K562 (cell line): ENCODE measurements at regions not wholly inside any gene's neighbourhood (a gene's known extent, or its start where the extent isn't known, plus 50 kb on each side); places are given as distances from the start of the nearest gene placed in this dataset.

Experiments
- ATAC-seq: fragments of 200-7000 bp; cut with Tn5 transposase; 3 replicates; pipeline ENCODE4 v1.9.1; 2020; ENCODE audit warnings: moderate library complexity
- BruUV-seq: library from RNA; stranded (reverse); fragments of 400-500 nt; replicated peaks from 2 replicates; lab custom pipeline; 2021; lab: Mats Ljungman, UMichigan
- CTCF ChIA-PET: fragments of 300-600 bp; formaldehyde crosslinking; extraction: SDS; loops from one replicate; lab custom pipeline; 2021; ENCODE audit warnings: low intra/inter-chr PET ratio; lab: Yijun Ruan, JAX
- POLR2A ChIA-PET: fragments of 300-600, 350-650 bp; sonication (Branson Sonifier 250); formaldehyde crosslinking; extraction: SDS; loops from one replicate; lab custom pipeline; 2021; ENCODE audit warnings: antibody characterized with exemption, inconsistent platforms; lab: Yijun Ruan, JAX
- DNase-seq, 4 experiments: peaks; one replicate each; pipeline versions ENCODE4 v3.0.0 to v3.0.0-alpha.2; 2011 to 2018; ENCODE audit warnings: low spot score in 3 of 4, mixed read lengths in 3 of 4; ENCODE audit errors: extremely low read depth in 1 of 4
- FAIRE-seq: peaks from 2 replicates; lab custom pipeline; 2011; peaks lifted over from hg19 to GRCh38; lab: Jason Lieb, UNC
- H2AFZ ChIP-seq: 2 replicates; pipeline ENCODE4 v1.6.0; 2011; ENCODE audit warnings: low read depth, low read length, control low read depth, inconsistent platforms
- H3K27ac ChIP-seq: fragments of 200-600 bp; 3 replicates; pipeline ENCODE4 v1.8.0; 2011; ENCODE audit warnings: low read depth, mild to moderate bottlenecking, control low read depth, inconsistent platforms, low read length, moderate library complexity, mixed read lengths; ENCODE audit errors: extremely low read depth
- H3K27me3 ChIP-seq, 2 experiments: fragments of 300-600 bp in 1 of 2; 2 replicates in 1 of 2; 3 replicates in 1 of 2; pipeline versions ENCODE4 v1.6.0 to v1.8.0; 2011; ENCODE audit warnings: inconsistent platforms in 2 of 2, low read length in 2 of 2, mild to moderate bottlenecking in 1 of 2, mixed read lengths in 1 of 2, moderate library complexity in 1 of 2; ENCODE audit not compliant: control insufficient read depth in 2 of 2, insufficient read depth in 2 of 2
- H3K36me3 ChIP-seq: fragments of 300-600 bp; 3 replicates; pipeline ENCODE4 v1.8.0; 2011; ENCODE audit warnings: mild to moderate bottlenecking, low read length, inconsistent platforms; ENCODE audit not compliant: control insufficient read depth, insufficient read depth
- H3K4me1 ChIP-seq, 2 experiments: fragments of 200-600 bp in 1 of 2; replicated peaks in 1 of 2; 2 replicates in 1 of 2; 3 replicates in 1 of 2; pipeline versions ENCODE4 v1.5.1 to v1.8.0; 2011; ENCODE audit warnings: inconsistent platforms in 2 of 2, low read length in 2 of 2, mild to moderate bottlenecking in 1 of 2, mixed read lengths in 1 of 2, moderate library complexity in 1 of 2; ENCODE audit not compliant: control insufficient read depth in 2 of 2, insufficient read depth in 2 of 2
- H3K4me2 ChIP-seq: 2 replicates; pipeline ENCODE4 v1.6.1; 2011; ENCODE audit warnings: low read length, control low read depth, inconsistent platforms, mixed read lengths; ENCODE audit not compliant: insufficient read depth
- H3K4me3 ChIP-seq: fragments of 200-600 bp; sonication (generic), shearing (Covaris generic); 2 replicates; pipeline ENCODE4 v1.5.1; 2016; ENCODE audit warnings: control low read depth, inconsistent platforms
- H3K79me2 ChIP-seq: fragments of 200-600 bp; 3 replicates; pipeline ENCODE4 v1.8.0; 2011; ENCODE audit warnings: low read length, inconsistent platforms; ENCODE audit not compliant: control insufficient read depth, insufficient read depth
- H3K9ac ChIP-seq, 2 experiments: 2 replicates each; pipeline versions ENCODE4 v1.6.0 to v1.6.1; 2011; ENCODE audit warnings: low read depth in 2 of 2, low read length in 2 of 2, control low read depth in 1 of 2, inconsistent platforms in 1 of 2, mild to moderate bottlenecking in 1 of 2, mixed read lengths in 1 of 2; ENCODE audit not compliant: insufficient read depth in 1 of 2
- H3K9me1 ChIP-seq: one replicate; pipeline ENCODE4 v1.6.0; 2011; ENCODE audit warnings: inconsistent platforms, mild to moderate bottlenecking, low read length, moderate library complexity; ENCODE audit not compliant: control insufficient read depth, insufficient read depth
- H3K9me3 ChIP-seq: replicated peaks from 2 replicates; pipeline ENCODE4 v1.5.1; 2011; ENCODE audit warnings: low read depth, low read length, inconsistent platforms; ENCODE audit not compliant: control insufficient read depth, insufficient read depth
- H4K20me1 ChIP-seq: replicated peaks from 2 replicates; pipeline ENCODE4 v1.6.1; 2011; ENCODE audit warnings: low read length, inconsistent platforms, mixed read lengths; ENCODE audit not compliant: control insufficient read depth, insufficient read depth
- ESRRB ChIP-seq: fragments of 250-450 bp; sonication (Bioruptor Pico); IDR thresholded peaks from 2 replicates; pipeline ENCODE4 v1.5.0; 2020; ENCODE audit warnings: mild to moderate bottlenecking, moderate library complexity, borderline replicate concordance
- MTA2 ChIP-seq: fragments of 450-650 bp; IDR thresholded peaks from 2 replicates; pipeline ENCODE4 v1.6.1; 2016; ENCODE audit warnings: low read depth
- PHF20 ChIP-seq: fragments of 450-650 bp; IDR thresholded peaks from 2 replicates; pipeline ENCODE4 v1.6.1; 2018; ENCODE audit not compliant: partially characterized antibody
- PRMT5 ChIP-seq: sonication (generic); formaldehyde crosslinking; IDR thresholded peaks from 2 replicates; pipeline ENCODE4 v1.5.0; 2020; ENCODE audit warnings: missing genetic modification reagents
- WGBS: fragments of 100-300 bp; shearing (Covaris generic); methylation state at CpG from one replicate; pipeline ENCODE4 v1.1.6; 2016; ENCODE audit warnings: low coverage, mixed read lengths; ENCODE audit not compliant: insufficient coverage; ENCODE audit errors: missing lambda C conversion rate; 5-methylcytosine and 5-hydroxymethylcytosine counted together
- in situ Hi-C: fragments of 300-500 bp; cut with MboI; formaldehyde crosslinking; loops from 4 replicates; pipeline ENCODE4 v1.15.0; 2018; ENCODE audit warnings: inconsistent platforms, mixed read lengths
- intact Hi-C: fragments of 100-400 bp; cut with micrococcal nuclease; formaldehyde crosslinking; loops from 2 replicates; pipeline ENCODE4 v1.14.2; 2022
- TF ChIP-seq, protein P1 (sequence below): fragments of 450-650 bp; IDR thresholded peaks from 2 replicates; pipeline ENCODE4 v1.6.1; 2018; ENCODE audit not compliant: partially characterized antibody
- TF ChIP-seq, protein P2 (sequence below): fragments of 450-650 bp; conservative IDR thresholded peaks from 2 replicates; pipeline ENCODE4 v1.6.1; 2016; ENCODE audit warnings: missing genetic modification characterization, low read depth, mild to moderate bottlenecking, missing compliant biosample characterization, moderate library complexity

DNA sequence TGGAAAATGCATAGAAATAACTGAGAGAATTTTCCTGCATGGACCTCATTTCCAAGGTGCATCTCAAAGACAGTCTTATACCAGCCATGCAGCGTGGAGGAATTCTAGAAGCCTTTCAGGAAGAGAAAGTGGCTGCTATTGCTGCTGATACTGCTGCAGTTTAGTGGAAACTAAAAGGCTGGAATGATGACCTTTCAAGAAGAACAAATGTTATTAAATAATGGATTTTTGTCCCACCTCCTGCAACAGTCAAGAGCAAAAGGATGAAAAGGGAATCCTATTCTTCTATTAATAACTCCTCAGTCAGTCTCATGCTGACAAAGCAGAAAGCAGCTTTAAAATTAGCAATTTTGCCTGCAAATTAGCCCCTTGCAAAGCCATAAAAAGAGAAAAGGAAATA, 68.2 kb upstream of the C1orf87 start (continued):
- TF ChIP-seq, protein P1, sequence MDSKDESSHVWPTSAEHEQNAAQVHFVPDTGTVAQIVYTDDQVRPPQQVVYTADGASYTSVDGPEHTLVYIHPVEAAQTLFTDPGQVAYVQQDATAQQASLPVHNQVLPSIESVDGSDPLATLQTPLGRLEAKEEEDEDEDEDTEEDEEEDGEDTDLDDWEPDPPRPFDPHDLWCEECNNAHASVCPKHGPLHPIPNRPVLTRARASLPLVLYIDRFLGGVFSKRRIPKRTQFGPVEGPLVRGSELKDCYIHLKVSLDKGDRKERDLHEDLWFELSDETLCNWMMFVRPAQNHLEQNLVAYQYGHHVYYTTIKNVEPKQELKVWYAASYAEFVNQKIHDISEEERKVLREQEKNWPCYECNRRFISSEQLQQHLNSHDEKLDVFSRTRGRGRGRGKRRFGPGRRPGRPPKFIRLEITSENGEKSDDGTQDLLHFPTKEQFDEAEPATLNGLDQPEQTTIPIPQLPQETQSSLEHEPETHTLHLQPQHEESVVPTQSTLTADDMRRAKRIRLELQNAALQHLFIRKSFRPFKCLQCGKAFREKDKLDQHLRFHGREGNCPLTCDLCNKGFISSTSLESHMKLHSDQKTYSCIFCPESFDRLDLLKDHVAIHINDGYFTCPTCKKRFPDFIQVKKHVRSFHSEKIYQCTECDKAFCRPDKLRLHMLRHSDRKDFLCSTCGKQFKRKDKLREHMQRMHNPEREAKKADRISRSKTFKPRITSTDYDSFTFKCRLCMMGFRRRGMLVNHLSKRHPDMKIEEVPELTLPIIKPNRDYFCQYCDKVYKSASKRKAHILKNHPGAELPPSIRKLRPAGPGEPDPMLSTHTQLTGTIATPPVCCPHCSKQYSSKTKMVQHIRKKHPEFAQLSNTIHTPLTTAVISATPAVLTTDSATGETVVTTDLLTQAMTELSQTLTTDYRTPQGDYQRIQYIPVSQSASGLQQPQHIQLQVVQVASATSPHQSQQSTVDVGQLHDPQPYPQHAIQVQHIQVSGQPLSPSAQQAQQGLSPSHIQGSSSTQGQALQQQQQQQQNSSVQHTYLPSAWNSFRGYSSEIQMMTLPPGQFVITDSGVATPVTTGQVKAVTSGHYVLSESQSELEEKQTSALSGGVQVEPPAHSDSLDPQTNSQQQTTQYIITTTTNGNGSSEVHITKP, result no peak
- TF ChIP-seq MTA2, result no peak
- TF ChIP-seq PHF20, result no peak

DNA sequence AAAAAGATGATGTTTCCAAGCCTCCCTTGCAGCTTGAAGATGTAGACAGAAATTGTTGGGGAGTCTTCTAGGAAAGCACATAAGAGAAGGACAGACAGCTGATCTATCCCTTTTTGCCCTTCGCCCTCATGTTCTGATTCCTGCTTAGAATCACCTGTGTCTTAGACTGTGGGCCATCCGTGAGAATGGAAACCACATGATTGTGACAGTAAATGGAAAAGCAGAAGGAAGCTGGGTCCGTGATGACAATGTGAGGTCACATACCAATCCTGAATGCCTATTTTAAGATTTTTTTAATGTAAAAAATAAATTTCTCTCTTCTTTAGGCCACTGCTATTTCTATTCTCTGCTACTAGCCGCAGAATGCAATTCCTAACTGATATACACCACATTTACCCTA, 67.7 kb upstream of the C1orf87 start:
- in situ Hi-C loops, result no loop called here
- Histone ChIP-seq H3K36me3 (no peaks in the 10 kb centered on the region), H3K9me1 (no peaks in the 10 kb centered on the region), H3K9me3 (0 out of 2 replicates have a peak, but pooled peaks cover 1% of the 10 kb centered on the region), H4K20me1 (no peaks in the 10 kb centered on the region), H3K4me2 (no peak overlapping the region), H3K4me1 (no peaks in the 10 kb centered on the region), H3K4me3 (no peak overlapping the region), H2AFZ (no peak overlapping the region), H3K79me2 (no peaks in the 10 kb centered on the region), H3K27me3 (no peaks in the 10 kb centered on the region), H3K9ac (no peak overlapping the region), H3K27ac (no peak overlapping the region)
- ATAC-seq (no peak), FAIRE-seq (no peak), DNase-seq (no peak)
- 0% methylated on average over 4 of the region's 4 CpGs for WGBS
- CTCF ChIA-PET, result no interaction called here
- intact Hi-C loops, result no loop called here
- POLR2A ChIA-PET, result interaction anchor here (0.7 kb wide), 1 partner anchor 23 kb away, joined by 3 read pairs; no protein-coding TSS in a partner anchor
- no peak for TF ChIP-seq ESRRB (CRISPR knock-in tag)
- TF ChIP-seq PRMT5 (CRISPR knock-in tag), result no peak
- TF ChIP-seq, protein P2, sequence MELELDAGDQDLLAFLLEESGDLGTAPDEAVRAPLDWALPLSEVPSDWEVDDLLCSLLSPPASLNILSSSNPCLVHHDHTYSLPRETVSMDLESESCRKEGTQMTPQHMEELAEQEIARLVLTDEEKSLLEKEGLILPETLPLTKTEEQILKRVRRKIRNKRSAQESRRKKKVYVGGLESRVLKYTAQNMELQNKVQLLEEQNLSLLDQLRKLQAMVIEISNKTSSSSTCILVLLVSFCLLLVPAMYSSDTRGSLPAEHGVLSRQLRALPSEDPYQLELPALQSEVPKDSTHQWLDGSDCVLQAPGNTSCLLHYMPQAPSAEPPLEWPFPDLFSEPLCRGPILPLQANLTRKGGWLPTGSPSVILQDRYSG (tag), result no peak
- BruUV-seq, result no TSS peak
